A673 (cell line): ENCODE measurements at regions not wholly inside any gene's neighbourhood (a gene's known extent, or its start where the extent isn't known, plus 50 kb on each side); places are given as distances from the start of the nearest gene placed in this dataset.

Experiments used
- BruUV-seq: library from RNA; stranded (reverse); fragments of 400-500 nt; replicated peaks from 2 replicates; lab custom pipeline; 2021; lab: Mats Ljungman, UMichigan
- CTCF ChIA-PET: fragments of 300-600 bp; sonication (Branson Sonifier 250); formaldehyde crosslinking; loops from one replicate; lab custom pipeline; 2022; ENCODE audit warnings: antibody characterized with exemption; lab: Charles Lee
- POLR2A ChIA-PET: fragments of 300-600 bp; sonication (Branson Sonifier 250); formaldehyde crosslinking; loops from one replicate; lab custom pipeline; 2022; ENCODE audit warnings: antibody characterized with exemption; ENCODE audit not compliant: low non-redundant PET; lab: Charles Lee
- DNase-seq: peaks from one replicate; pipeline ENCODE4 v3.0.0-alpha.2; 2015; ENCODE audit warnings: low spot score
- H3K27ac ChIP-seq: fragments of 200-600 bp; sonication (generic); 2 replicates; pipeline ENCODE4 v1.5.1; 2016; ENCODE audit warnings: mixed run types, low read depth, mild to moderate bottlenecking, mixed read lengths, antibody characterized with exemption, low read length; ENCODE audit not compliant: poor library complexity, severe bottlenecking
- H3K27me3 ChIP-seq: fragments of 200-600 bp; sonication (generic); replicated peaks from 2 replicates; pipeline ENCODE4 v1.6.1; 2017; ENCODE audit warnings: mixed run types, low read depth, mild to moderate bottlenecking, mixed read lengths, antibody characterized with exemption, low read length; ENCODE audit not compliant: insufficient read depth, poor library complexity
- H3K36me3 ChIP-seq: fragments of 200-600 bp; sonication (generic); 2 replicates; pipeline ENCODE4 v1.6.1; 2016; ENCODE audit warnings: mixed run types, mild to moderate bottlenecking, mixed read lengths, antibody characterized with exemption, low read length; ENCODE audit not compliant: insufficient read depth, poor library complexity, severe bottlenecking
- H3K4me1 ChIP-seq: fragments of 200-600 bp; sonication (generic); 2 replicates; pipeline ENCODE4 v1.6.1; 2017; ENCODE audit warnings: mixed run types, mild to moderate bottlenecking, mixed read lengths, antibody characterized with exemption, low read length; ENCODE audit not compliant: insufficient read depth, poor library complexity, severe bottlenecking
- H3K4me3 ChIP-seq: fragments of 200-600 bp; sonication (generic); 2 replicates; pipeline ENCODE4 v1.5.1; 2016; ENCODE audit warnings: low read depth, mixed run types, mild to moderate bottlenecking, mixed read lengths, low read length; ENCODE audit not compliant: poor library complexity, severe bottlenecking
- H3K9me3 ChIP-seq: fragments of 200-600 bp; sonication (generic); 2 replicates; pipeline ENCODE4 v1.6.1; 2016; ENCODE audit warnings: mixed run types, low read depth, mild to moderate bottlenecking, mixed read lengths, antibody characterized with exemption, low read length; ENCODE audit not compliant: poor library complexity, severe bottlenecking
- CTCF ChIP-seq: fragments of 300-800, 200-600 bp; sonication (generic); conservative IDR thresholded peaks from 2 replicates; pipeline ENCODE4 v1.5.1; 2017; ENCODE audit warnings: low read depth, mild to moderate bottlenecking, antibody characterized with exemption, low read length, moderate library complexity, mixed read lengths
- EZH2 ChIP-seq: fragments of 200-600 bp; sonication (generic); IDR thresholded peaks from 2 replicates; pipeline ENCODE4 v1.6.1; 2017; ENCODE audit warnings: borderline replicate concordance, low read depth, mild to moderate bottlenecking, mixed read lengths, antibody characterized with exemption, low read length; ENCODE audit not compliant: poor library complexity, severe bottlenecking
- intact Hi-C: fragments of 100-400 bp; cut with micrococcal nuclease; formaldehyde crosslinking; loops from one replicate; pipeline ENCODE4 v1.10.0; 2022; ENCODE audit not compliant: unreplicated experiment

DNA sequence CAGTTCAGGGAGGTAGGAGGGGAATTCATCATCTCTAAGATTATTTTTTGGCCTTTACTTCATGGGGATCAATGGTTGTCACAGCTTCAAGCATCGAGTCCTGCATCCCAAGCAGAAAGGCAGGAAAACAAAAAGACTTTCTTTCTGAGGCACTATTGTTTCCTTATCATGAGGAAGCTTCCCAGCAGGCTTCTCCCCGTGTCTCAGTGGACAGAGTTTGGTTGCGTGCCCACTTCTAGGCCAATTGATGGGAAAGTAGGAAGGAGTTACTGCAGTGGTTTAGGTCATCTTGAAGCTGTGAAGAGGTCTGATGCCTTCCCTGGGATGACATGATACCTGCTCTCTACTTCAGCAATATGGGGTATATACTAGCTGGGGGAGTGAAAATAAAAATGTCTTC, 175.3 kb upstream of the CDH13 start:
- no peaks in the 10 kb centered on the region for H3K36me3 ChIP-seq
- ChIA-PET POLR2A (no interaction called here), CTCF (no interaction called here)
- H3K27ac ChIP-seq = no peak overlapping the region
- TF ChIP-seq CTCF (no peak), EZH2 (no peak)
- intact Hi-C loops = no loop called here
- H3K4me1 ChIP-seq = no peaks in the 10 kb centered on the region
- BruUV-seq = no TSS peak
- H3K9me3 ChIP-seq = no peaks in the 10 kb centered on the region
- H3K27me3 ChIP-seq = no peaks in the 10 kb centered on the region
- H3K4me3 ChIP-seq = no peak overlapping the region
- DNase-seq = no peak

DNA sequence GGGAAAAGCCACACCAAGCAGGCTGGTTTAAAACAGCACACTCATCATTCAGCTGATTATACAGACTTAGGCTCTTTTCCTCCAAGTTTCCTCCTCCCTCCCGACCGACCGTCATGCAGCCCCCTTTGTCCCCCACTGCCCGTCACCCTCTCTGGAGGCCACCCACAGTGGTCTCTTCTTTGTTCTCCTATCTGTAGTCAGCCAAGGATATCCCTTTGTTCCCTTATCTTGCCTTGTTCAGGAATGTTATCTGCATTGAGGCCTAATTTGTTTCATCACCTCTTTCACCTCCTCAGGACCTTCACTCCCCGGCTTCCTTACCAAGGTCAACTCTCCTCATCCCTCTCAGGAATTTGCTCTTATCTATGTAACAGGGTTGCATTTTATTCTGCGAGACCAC, 186.4 kb upstream of the CDH13 start:
- Histone ChIP-seq H3K27me3 (peaks cover 13% of the 10 kb centered on the region), H3K36me3 (no peaks in the 10 kb centered on the region), H3K27ac (no peak overlapping the region), H3K9me3 (no peaks in the 10 kb centered on the region), H3K4me3 (no peak overlapping the region), H3K4me1 (no peaks in the 10 kb centered on the region)
- CTCF ChIA-PET = no interaction called here
- no peak for DNase-seq
- POLR2A ChIA-PET = no interaction called here
- intact Hi-C loops = no loop called here
- no peak for TF ChIP-seq EZH2
- TF ChIP-seq CTCF = no peak
- BruUV-seq = no TSS peak

- BruUV-seq = no TSS peak
- Histone ChIP-seq H3K4me1 (no peaks in the 10 kb centered on the region), H3K4me3 (no peak overlapping the region), H3K36me3 (no peaks in the 10 kb centered on the region), H3K27me3 (peaks cover 13% of the 10 kb centered on the region), H3K27ac (no peak overlapping the region), H3K9me3 (no peaks in the 10 kb centered on the region)
- ChIA-PET POLR2A (no interaction called here), CTCF (interaction anchor here (0.6 to 0.9 kb wide), 2 partner anchors 17 to 199 kb away, joined by 4 read pairs; no protein-coding TSS in a partner anchor)
- DNase-seq = peak; percentile 18
- intact Hi-C loops = no loop called here
- TF ChIP-seq EZH2 = no peak
- peak; percentile 58 for TF ChIP-seq CTCF
These were observed 187.0 kb upstream of the CDH13 start for GRCh38 chr16:82439678-82440293.
